ENCODE measurements at regions not wholly inside any gene's neighbourhood (a gene's known extent, or its start where the extent isn't known, plus 50 kb on each side); places are given as distances from the start of the nearest gene placed in this dataset.

DNA sequence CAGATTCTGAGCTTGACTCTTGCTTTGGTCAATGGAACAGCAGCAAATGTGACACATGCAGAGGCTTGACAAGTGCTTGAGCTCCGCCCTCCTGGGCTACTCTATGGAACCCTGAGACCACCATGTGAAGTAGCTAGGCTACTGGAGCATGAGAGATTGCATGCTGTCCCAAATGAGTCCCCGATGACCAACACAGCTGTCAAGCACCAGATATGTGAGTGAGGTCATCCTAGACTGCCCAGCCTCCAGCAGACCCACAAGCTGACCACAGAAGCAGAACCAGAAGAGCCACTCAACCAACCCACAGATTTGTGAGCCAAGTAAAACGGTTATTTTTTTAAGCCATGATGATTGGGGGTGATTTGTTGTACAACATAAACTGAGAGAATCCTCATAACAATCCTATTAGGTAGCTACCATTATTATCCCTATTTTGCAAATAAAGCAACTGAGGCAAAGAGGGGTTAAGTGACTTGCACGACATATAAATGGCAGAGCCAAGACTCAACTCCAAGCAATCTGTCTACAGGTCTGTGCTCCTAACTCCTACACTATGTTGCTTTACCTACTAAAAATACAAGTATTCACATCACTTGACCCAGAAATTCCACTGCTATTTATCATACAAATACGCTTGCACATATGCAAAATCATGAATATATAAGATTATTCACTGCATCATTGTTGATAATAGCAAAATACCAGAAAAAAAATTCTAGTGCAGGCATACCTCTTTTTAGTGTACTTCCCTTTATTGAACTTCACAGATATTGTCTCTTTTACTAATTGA, 136.2 kb downstream of the NDUFA12 start:
- intact Hi-C loops (cut with DNase I), result no loop called here
- H3K27ac ChIP-seq, result no peak overlapping the region
- H3K9me3 ChIP-seq, result no peaks in the 10 kb centered on the region
- H3K4me3 ChIP-seq, result no peak overlapping the region
- TF ChIP-seq, protein P1, sequence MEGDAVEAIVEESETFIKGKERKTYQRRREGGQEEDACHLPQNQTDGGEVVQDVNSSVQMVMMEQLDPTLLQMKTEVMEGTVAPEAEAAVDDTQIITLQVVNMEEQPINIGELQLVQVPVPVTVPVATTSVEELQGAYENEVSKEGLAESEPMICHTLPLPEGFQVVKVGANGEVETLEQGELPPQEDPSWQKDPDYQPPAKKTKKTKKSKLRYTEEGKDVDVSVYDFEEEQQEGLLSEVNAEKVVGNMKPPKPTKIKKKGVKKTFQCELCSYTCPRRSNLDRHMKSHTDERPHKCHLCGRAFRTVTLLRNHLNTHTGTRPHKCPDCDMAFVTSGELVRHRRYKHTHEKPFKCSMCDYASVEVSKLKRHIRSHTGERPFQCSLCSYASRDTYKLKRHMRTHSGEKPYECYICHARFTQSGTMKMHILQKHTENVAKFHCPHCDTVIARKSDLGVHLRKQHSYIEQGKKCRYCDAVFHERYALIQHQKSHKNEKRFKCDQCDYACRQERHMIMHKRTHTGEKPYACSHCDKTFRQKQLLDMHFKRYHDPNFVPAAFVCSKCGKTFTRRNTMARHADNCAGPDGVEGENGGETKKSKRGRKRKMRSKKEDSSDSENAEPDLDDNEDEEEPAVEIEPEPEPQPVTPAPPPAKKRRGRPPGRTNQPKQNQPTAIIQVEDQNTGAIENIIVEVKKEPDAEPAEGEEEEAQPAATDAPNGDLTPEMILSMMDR (IDR thresholded peaks at IDR 0.05), result no peak
- peaks cover 15% of the 10 kb centered on the region for H3K27me3 ChIP-seq (ENCODE audit: low read depth)
- no peak for DNase-seq
- no peaks in the 10 kb centered on the region for H3K36me3 ChIP-seq
- no peak for ATAC-seq
- peaks cover 11% of the 10 kb centered on the region for H3K4me1 ChIP-seq

- H3K27ac ChIP-seq, result no peak overlapping the region
- intact Hi-C loops (cut with DNase I), result no loop called here
- no peaks in the 10 kb centered on the region for H3K36me3 ChIP-seq
- ATAC-seq (no peak), DNase-seq (no peak)
- no peaks in the 10 kb centered on the region for H3K9me3 ChIP-seq
- peaks cover 3% of the 10 kb centered on the region for H3K27me3 ChIP-seq (ENCODE audit: low read depth)
- H3K4me1 ChIP-seq, result peaks cover 5% of the 10 kb centered on the region
- no peak overlapping the region for H3K4me3 ChIP-seq
- TF ChIP-seq, protein P1 (IDR thresholded peaks at IDR 0.05), result no peak
These were observed 138.5 kb downstream of the NDUFA12 start for GRCh38 chr12:94864987-94865386.

GRCh38 chr12:94863321-94864035, 140.0 kb downstream of the NDUFA12 start:
- no peak overlapping the region for H3K27ac ChIP-seq
- no peak for ATAC-seq
- no peaks in the 10 kb centered on the region for H3K9me3 ChIP-seq
- TF ChIP-seq, protein P1 (IDR thresholded peaks at IDR 0.05), result no peak
- no peaks in the 10 kb centered on the region for H3K27me3 ChIP-seq (ENCODE audit: low read depth)
- H3K36me3 ChIP-seq, result no peaks in the 10 kb centered on the region
- peaks cover 5% of the 10 kb centered on the region for H3K4me1 ChIP-seq
- intact Hi-C loops (cut with DNase I), result no loop called here
- no peak overlapping the region for H3K4me3 ChIP-seq
- DNase-seq, result no peak

GRCh38 chr12:94862421-94862820, 141.1 kb downstream of the NDUFA12 start:
- no peak overlapping the region for H3K27ac ChIP-seq
- H3K9me3 ChIP-seq, result no peaks in the 10 kb centered on the region
- H3K36me3 ChIP-seq, result no peaks in the 10 kb centered on the region
- peaks cover 5% of the 10 kb centered on the region for H3K4me1 ChIP-seq
- DNase-seq (no peak), ATAC-seq (no peak)
- no peaks in the 10 kb centered on the region for H3K27me3 ChIP-seq (ENCODE audit: low read depth)
- TF ChIP-seq, protein P1 (IDR thresholded peaks at IDR 0.05), result no peak
- no peak overlapping the region for H3K4me3 ChIP-seq
- intact Hi-C loops (cut with DNase I), result no loop called here

DNA sequence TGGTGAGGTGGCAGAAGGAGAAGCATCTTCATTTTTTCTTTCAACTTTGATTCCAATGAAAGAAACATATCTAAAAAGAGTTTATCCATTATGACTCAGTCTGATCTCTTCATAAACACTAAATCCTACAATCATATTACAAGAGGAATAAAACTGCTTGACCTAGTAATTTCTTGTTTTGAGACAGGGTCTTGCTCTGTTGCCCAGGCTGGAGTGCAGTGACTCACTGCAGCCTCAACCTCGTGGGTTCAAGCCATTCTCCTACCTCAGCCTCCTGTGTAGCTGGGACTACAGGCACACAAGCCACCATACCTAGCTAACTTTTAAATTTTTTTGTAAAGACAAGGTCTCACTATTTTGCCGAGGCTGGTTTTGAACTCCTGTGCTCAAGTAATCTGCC, 147.2 kb downstream of the NDUFA12 start:
- no peak for DNase-seq
- Histone ChIP-seq H3K36me3 (no peaks in the 10 kb centered on the region), H3K4me1 (no peaks in the 10 kb centered on the region), H3K27me3 (ENCODE audit: low read depth) (no peaks in the 10 kb centered on the region), H3K27ac (no peak overlapping the region), H3K4me3 (no peak overlapping the region), H3K9me3 (no peaks in the 10 kb centered on the region)
- intact Hi-C loops (cut with DNase I), result no loop called here
- no peak for ATAC-seq
- TF ChIP-seq, protein P1 (IDR thresholded peaks at IDR 0.05), result no peak

Data from lower lobe of right lung (tissue), 2 donors.